Epithelial cell of proximal tubule (primary cell): ENCODE measurements at regions not wholly inside any gene's neighbourhood (a gene's known extent, or its start where the extent isn't known, plus 50 kb on each side); places are given as distances from the start of the nearest gene placed in this dataset.

Experiments used
- DNase-seq: peaks from one replicate; pipeline ENCODE4 v3.0.0-alpha.2; 2011; ENCODE audit warnings: low read depth
- H3K4me3 ChIP-seq: 2 replicates; pipeline ENCODE4 v1.5.1; 2011; ENCODE audit warnings: low read depth, mild to moderate bottlenecking, low read length
- CTCF ChIP-seq: conservative IDR thresholded peaks from 2 replicates; pipeline ENCODE4 v1.5.1; 2012; ENCODE audit warnings: low read depth, mild to moderate bottlenecking, low read length

- no peak overlapping the region for H3K4me3 ChIP-seq
- DNase-seq: no peak
- no peak for TF ChIP-seq CTCF
Observed at GRCh38 chr12:47293406-47293805, 213.6 kb upstream of the AMIGO2 start.

- no peak for DNase-seq
- no peak overlapping the region for H3K4me3 ChIP-seq
- no peak for TF ChIP-seq CTCF
Observed at GRCh38 chr12:47286676-47287075, 206.9 kb upstream of the AMIGO2 start.
